ENCODE measurements at regions not wholly inside any gene's neighbourhood (a gene's known extent, or its start where the extent isn't known, plus 50 kb on each side); places are given as distances from the start of the nearest gene placed in this dataset.

GRCh38 chr11:13874597-13874996, 87.9 kb upstream of the SPON1 start:
- no peak for DNase-seq

GRCh38 chr11:13875643-13876042, 86.9 kb upstream of the SPON1 start:
- DNase-seq, result no peak

GRCh38 chr11:13876423-13876822, 86.1 kb upstream of the SPON1 start:
- DNase-seq, result no peak

GRCh38 chr11:13878077-13878476, 84.4 kb upstream of the SPON1 start:
- DNase-seq, result no peak

GRCh38 chr11:13880634-13881033, 81.9 kb upstream of the SPON1 start:
- DNase-seq, result no peak

- DNase-seq, result no peak
Measured at GRCh38 chr11:13881226-13881905, 81.2 kb upstream of the SPON1 start.

- DNase-seq, result peak; percentile 15
Measured at GRCh38 chr11:13883042-13883441, 79.5 kb upstream of the SPON1 start.

GRCh38 chr11:13883589-13883988, 78.9 kb upstream of the SPON1 start:
- no peak for DNase-seq

GRCh38 chr11:13884158-13884799, 78.2 kb upstream of the SPON1 start:
- no peak for DNase-seq

GRCh38 chr11:13885083-13885482, 77.4 kb upstream of the SPON1 start:
- no peak for DNase-seq

GRCh38 chr11:13889552-13890249, 72.8 kb upstream of the SPON1 start:
- no peak for DNase-seq

GRCh38 chr11:13891911-13892310, 70.6 kb upstream of the SPON1 start:
- no peak for DNase-seq

- no peak for DNase-seq
Measured at GRCh38 chr11:13896175-13896980, 66.1 kb upstream of the SPON1 start.

- no peak for DNase-seq
Measured at GRCh38 chr11:13896981-13897353, 65.6 kb upstream of the SPON1 start.

- no peak for DNase-seq
Measured at GRCh38 chr11:13897646-13898276, 64.8 kb upstream of the SPON1 start.

- no peak for DNase-seq
Measured at GRCh38 chr11:13899603-13900002, 62.9 kb upstream of the SPON1 start.

GRCh38 chr11:13902523-13902922, 60.0 kb upstream of the SPON1 start:
- no peak for DNase-seq

GRCh38 chr11:13905137-13905781, 57.3 kb upstream of the SPON1 start:
- DNase-seq, result no peak

- no peak for DNase-seq
Measured at GRCh38 chr11:13907678-13908077, 54.8 kb upstream of the SPON1 start.

GRCh38 chr11:13908535-13908934, 54.0 kb upstream of the SPON1 start:
- DNase-seq, result no peak
